ENCODE measurements at regions not wholly inside any gene's neighbourhood (a gene's known extent, or its start where the extent isn't known, plus 50 kb on each side); places are given as distances from the start of the nearest gene placed in this dataset.

DNA sequence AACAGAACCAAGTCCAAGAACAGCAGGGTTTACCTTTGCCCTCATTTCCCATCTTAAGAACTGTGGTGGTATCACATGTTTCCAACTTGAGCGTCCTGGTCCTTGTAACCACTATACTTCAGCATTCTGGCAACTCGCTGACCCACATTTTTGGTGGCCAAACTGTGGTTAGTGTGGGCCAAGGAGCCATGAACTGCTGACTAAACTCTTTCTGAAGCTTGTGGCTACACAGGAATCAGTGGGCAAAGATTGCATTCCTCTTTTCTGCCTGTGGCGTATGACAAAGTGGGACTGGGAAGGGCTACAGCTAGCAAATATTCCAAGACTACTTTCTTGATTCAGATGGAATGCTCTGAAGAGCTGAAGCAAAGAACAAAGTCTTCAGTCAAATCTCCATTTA is 106.3 kb upstream of the MID1 start:
- no peaks in the 10 kb centered on the region for H3K4me1 ChIP-seq
- H3K27me3 ChIP-seq (ENCODE audit: control insufficient read depth, insufficient read depth, low read length) = no peaks in the 10 kb centered on the region
- H3K27ac ChIP-seq = no peak overlapping the region
- no peak overlapping the region for H3K9ac ChIP-seq
- TF ChIP-seq, protein P1, sequence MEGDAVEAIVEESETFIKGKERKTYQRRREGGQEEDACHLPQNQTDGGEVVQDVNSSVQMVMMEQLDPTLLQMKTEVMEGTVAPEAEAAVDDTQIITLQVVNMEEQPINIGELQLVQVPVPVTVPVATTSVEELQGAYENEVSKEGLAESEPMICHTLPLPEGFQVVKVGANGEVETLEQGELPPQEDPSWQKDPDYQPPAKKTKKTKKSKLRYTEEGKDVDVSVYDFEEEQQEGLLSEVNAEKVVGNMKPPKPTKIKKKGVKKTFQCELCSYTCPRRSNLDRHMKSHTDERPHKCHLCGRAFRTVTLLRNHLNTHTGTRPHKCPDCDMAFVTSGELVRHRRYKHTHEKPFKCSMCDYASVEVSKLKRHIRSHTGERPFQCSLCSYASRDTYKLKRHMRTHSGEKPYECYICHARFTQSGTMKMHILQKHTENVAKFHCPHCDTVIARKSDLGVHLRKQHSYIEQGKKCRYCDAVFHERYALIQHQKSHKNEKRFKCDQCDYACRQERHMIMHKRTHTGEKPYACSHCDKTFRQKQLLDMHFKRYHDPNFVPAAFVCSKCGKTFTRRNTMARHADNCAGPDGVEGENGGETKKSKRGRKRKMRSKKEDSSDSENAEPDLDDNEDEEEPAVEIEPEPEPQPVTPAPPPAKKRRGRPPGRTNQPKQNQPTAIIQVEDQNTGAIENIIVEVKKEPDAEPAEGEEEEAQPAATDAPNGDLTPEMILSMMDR (IDR thresholded peaks at IDR 0.05) = no peak
- no peaks in the 10 kb centered on the region for H3K79me2 ChIP-seq
- no peak overlapping the region for H2AFZ ChIP-seq
- no peaks in the 10 kb centered on the region for H3K36me3 ChIP-seq (ENCODE audit: control insufficient read depth, insufficient read depth, low read length)
- H3K4me2 ChIP-seq (ENCODE audit: low read length) = no peak overlapping the region
- no peaks in the 10 kb centered on the region for H3K9me3 ChIP-seq (ENCODE audit: control insufficient read depth, low read length)
- no peak overlapping the region for H3K4me3 ChIP-seq (ENCODE audit: low read depth, low read length)

DNA sequence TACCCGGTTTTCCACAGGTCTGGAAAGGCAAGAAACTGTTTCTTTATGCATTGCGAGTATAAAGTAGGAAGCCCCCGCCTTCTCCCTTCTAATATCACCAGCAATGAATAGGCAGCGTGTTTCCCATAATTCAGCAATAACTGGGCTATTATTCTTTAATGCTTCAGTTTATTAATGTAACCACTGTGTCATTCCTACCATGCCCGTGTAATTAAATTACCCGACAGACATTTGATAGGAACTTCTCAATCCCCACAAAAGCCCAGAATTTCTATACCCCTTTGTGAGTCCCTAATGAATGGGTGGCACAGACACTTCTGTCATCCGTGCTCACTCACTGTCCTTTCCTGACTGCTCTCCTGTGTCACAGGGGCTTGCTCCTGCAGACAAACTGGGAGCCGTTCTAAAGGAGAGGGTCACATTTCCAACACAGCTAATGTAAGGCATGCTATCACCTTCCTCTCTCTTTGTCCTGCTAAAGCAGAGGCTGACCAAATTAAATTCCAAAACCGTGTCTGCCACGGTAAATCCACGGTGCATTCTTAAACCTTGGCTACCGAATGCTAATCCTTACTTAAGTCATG is 108.5 kb upstream of the MID1 start:
- no peak overlapping the region for H3K4me2 ChIP-seq (ENCODE audit: low read length)
- no peaks in the 10 kb centered on the region for H3K36me3 ChIP-seq (ENCODE audit: control insufficient read depth, insufficient read depth, low read length)
- TF ChIP-seq, protein P1 (IDR thresholded peaks at IDR 0.05) = no peak
- H3K4me3 ChIP-seq (ENCODE audit: low read depth, low read length) = no peak overlapping the region
- H3K79me2 ChIP-seq = no peaks in the 10 kb centered on the region
- no peak overlapping the region for H3K9ac ChIP-seq
- no peaks in the 10 kb centered on the region for H3K27me3 ChIP-seq (ENCODE audit: control insufficient read depth, insufficient read depth, low read length)
- H3K27ac ChIP-seq = no peak overlapping the region
- no peaks in the 10 kb centered on the region for H3K4me1 ChIP-seq
- H2AFZ ChIP-seq = no peak overlapping the region
- H3K9me3 ChIP-seq (ENCODE audit: control insufficient read depth, low read length) = no peaks in the 10 kb centered on the region

DNA sequence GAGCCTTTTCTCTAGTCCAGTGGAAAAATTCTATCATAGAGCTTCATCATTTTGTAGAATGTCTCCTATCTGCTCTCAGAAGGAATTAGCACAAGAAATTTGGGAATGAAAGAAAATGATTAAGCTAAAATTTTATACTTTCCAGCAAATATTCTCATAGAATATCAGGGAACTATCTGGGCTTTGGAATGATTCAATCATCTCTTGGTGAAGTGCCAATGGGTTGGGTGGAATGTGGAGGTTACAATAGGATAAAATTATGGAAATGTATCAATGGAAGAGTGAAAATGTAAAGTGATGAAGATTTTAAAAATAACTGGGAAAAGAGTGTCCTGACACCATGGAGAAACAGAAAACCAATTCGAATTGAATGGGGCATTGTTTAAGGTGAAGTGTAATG is 119.0 kb upstream of the MID1 start:
- H3K27me3 ChIP-seq (ENCODE audit: control insufficient read depth, insufficient read depth, low read length) = no peaks in the 10 kb centered on the region
- H3K9ac ChIP-seq = no peak overlapping the region
- no peak overlapping the region for H2AFZ ChIP-seq
- H3K4me3 ChIP-seq (ENCODE audit: low read depth, low read length) = no peak overlapping the region
- H3K79me2 ChIP-seq = no peaks in the 10 kb centered on the region
- H3K4me2 ChIP-seq (ENCODE audit: low read length) = no peak overlapping the region
- TF ChIP-seq, protein P1 (IDR thresholded peaks at IDR 0.05) = no peak
- H3K9me3 ChIP-seq (ENCODE audit: control insufficient read depth, low read length) = no peaks in the 10 kb centered on the region
- H3K36me3 ChIP-seq (ENCODE audit: control insufficient read depth, insufficient read depth, low read length) = no peaks in the 10 kb centered on the region
- no peak overlapping the region for H3K27ac ChIP-seq
- H3K4me1 ChIP-seq = peaks cover 4% of the 10 kb centered on the region

DNA sequence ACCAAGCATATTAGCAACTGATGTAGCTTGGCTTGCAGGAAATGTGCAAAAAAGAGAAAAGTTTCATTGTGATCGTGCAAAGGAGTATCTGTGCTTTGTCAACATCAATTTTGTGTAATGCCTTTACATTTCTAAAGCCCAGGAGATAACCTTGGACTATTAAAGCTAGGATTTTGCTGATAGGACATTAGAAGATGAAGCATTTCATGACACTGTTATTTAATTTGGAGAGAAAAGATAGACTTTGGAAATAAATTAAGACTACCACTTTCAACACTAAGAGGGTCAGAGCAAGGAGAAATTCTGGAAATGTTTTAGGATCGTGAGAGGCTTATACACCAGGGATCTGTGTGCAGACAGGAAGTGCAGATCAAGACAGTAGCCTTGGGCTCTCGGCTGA is 120.6 kb upstream of the MID1 start:
- Histone ChIP-seq H3K36me3 (ENCODE audit: control insufficient read depth, insufficient read depth, low read length) (no peaks in the 10 kb centered on the region), H3K9me3 (ENCODE audit: control insufficient read depth, low read length) (no peaks in the 10 kb centered on the region), H3K4me3 (ENCODE audit: low read depth, low read length) (no peak overlapping the region), H3K4me1 (peaks cover 4% of the 10 kb centered on the region), H3K79me2 (no peaks in the 10 kb centered on the region), H2AFZ (no peak overlapping the region), H3K27ac (no peak overlapping the region), H3K4me2 (ENCODE audit: low read length) (no peak overlapping the region), H3K27me3 (ENCODE audit: control insufficient read depth, insufficient read depth, low read length) (no peaks in the 10 kb centered on the region), H3K9ac (no peak overlapping the region)
- TF ChIP-seq, protein P1 (IDR thresholded peaks at IDR 0.05) = no peak

DNA sequence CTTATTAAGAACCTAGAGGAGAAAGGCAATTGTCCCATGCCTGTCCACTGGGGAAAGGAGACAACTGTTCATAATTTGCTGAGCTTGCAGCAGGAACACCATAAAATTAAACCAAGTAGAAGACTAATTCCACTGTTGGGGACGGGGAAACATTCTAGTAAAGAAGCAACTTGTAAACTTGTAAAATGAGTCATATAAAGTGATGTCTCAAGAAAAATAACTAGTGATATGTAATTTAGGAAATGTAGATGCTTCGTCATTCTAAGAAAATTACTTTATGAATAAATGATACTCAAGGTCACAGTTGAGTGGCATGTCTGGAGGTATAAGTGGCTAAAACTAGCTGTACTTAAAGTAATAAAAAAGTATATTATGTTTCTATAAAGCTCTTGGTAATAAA is 121.2 kb upstream of the MID1 start:
- no peaks in the 10 kb centered on the region for H3K79me2 ChIP-seq
- no peak overlapping the region for H3K27ac ChIP-seq
- H3K9me3 ChIP-seq (ENCODE audit: control insufficient read depth, low read length) = no peaks in the 10 kb centered on the region
- H3K9ac ChIP-seq = no peak overlapping the region
- no peaks in the 10 kb centered on the region for H3K27me3 ChIP-seq (ENCODE audit: control insufficient read depth, insufficient read depth, low read length)
- no peak overlapping the region for H2AFZ ChIP-seq
- H3K4me3 ChIP-seq (ENCODE audit: low read depth, low read length) = no peak overlapping the region
- peaks cover 4% of the 10 kb centered on the region for H3K4me1 ChIP-seq
- no peak overlapping the region for H3K4me2 ChIP-seq (ENCODE audit: low read length)
- no peaks in the 10 kb centered on the region for H3K36me3 ChIP-seq (ENCODE audit: control insufficient read depth, insufficient read depth, low read length)
- TF ChIP-seq, protein P1 (IDR thresholded peaks at IDR 0.05) = no peak
